ENCODE measurements at regions not wholly inside any gene's neighbourhood (a gene's known extent, or its start where the extent isn't known, plus 50 kb on each side); places are given as distances from the start of the nearest gene placed in this dataset.

DNA sequence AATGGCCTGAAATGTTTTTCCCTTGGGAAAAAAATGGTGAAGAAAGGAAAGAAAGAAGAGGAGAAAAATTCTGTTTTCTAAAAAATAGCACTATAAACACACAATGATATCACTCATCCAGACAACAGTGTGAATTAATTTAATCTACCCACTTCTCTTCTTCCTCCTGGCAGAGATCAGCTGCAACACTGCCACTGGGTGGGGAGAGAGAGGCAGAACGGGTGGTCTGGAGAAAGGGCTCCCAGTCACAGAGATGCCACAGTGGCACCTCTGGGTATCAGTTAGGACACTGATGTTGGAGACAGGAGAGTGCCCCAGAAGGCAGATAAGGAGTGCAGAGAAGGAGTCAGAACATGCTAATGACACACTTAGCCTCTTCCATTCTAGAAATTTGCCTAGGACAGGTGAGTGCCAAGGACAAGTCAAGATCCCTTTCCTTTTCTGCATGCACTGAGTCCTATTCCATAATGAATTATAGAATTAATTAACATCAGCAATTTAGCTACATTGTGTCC lies 168.6 kb downstream of the SUCLA2 start:
- ChIA-PET POLR2A (no interaction called here), CTCF (no interaction called here)
- dilution Hi-C loops (cut with MboI; ENCODE audit: extremely low pct_ligation_motif_present, low sequenced_read_pairs), result no loop called here

More for the DNA sequence above, 168.6 kb downstream of the SUCLA2 start:
- H2AFZ ChIP-seq (ENCODE audit: low read depth, low read length), result no peak overlapping the region
- no peak overlapping the region for H3K4me3 ChIP-seq (replicated peaks in 1 of 3; ENCODE audit: insufficient read depth in 1 of 3, low read depth in 1 of 3, low read length in 3 of 3)
- no peak for FAIRE-seq
- TF ChIP-seq POLR2AphosphoS5 (IDR thresholded peaks at IDR 0.05; ENCODE audit: insufficient read depth, low read depth, low read length) (no peak), JUN (IDR thresholded peaks at IDR 0.05; ENCODE audit: borderline replicate concordance, insufficient read depth, insufficient read length, low read depth) (no peak), POLR2A (IDR thresholded peaks at IDR 0.05; ENCODE audit: low read depth, low read length) (no peak), FOS (IDR thresholded peaks at IDR 0.05; ENCODE audit: borderline replicate concordance, insufficient read depth, low read length) (no peak), MAX (IDR thresholded peaks at IDR 0.05; ENCODE audit: insufficient read depth, insufficient read length) (no peak), GATA2 (IDR thresholded peaks at IDR 0.05; ENCODE audit: insufficient read depth, insufficient read length, low read depth, low read length) (no peak), EZH2 (IDR thresholded peaks at IDR 0.05; ENCODE audit: borderline replicate concordance, low read depth, low read length, severe bottlenecking) (no peak), MYC (IDR thresholded peaks at IDR 0.05; ENCODE audit: low read depth, low read length) (no peak)
- TF ChIP-seq, protein P1, sequence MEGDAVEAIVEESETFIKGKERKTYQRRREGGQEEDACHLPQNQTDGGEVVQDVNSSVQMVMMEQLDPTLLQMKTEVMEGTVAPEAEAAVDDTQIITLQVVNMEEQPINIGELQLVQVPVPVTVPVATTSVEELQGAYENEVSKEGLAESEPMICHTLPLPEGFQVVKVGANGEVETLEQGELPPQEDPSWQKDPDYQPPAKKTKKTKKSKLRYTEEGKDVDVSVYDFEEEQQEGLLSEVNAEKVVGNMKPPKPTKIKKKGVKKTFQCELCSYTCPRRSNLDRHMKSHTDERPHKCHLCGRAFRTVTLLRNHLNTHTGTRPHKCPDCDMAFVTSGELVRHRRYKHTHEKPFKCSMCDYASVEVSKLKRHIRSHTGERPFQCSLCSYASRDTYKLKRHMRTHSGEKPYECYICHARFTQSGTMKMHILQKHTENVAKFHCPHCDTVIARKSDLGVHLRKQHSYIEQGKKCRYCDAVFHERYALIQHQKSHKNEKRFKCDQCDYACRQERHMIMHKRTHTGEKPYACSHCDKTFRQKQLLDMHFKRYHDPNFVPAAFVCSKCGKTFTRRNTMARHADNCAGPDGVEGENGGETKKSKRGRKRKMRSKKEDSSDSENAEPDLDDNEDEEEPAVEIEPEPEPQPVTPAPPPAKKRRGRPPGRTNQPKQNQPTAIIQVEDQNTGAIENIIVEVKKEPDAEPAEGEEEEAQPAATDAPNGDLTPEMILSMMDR (IDR thresholded peaks at IDR 0.05; ENCODE audit: extremely low read depth in 1 of 2, insufficient read depth in 1 of 2, low read depth in 1 of 2, low read length in 2 of 2), result no peak
- intact Hi-C loops (cut with micrococcal nuclease), result no loop called here
- H3K9me1 ChIP-seq (replicated peaks; ENCODE audit: control insufficient read depth, extremely low read depth, insufficient read depth, low read length), result no peaks in the 10 kb centered on the region
- no peak overlapping the region for H3K9ac ChIP-seq (replicated peaks; ENCODE audit: extremely low read depth, insufficient read depth, low read length)
- no peaks in the 10 kb centered on the region for H3K9me3 ChIP-seq (replicated peaks; ENCODE audit: control insufficient read depth, insufficient read depth, low read length)
- BruUV-seq (replicated peaks), result no TSS peak
- no peak overlapping the region for H3K4me2 ChIP-seq (ENCODE audit: insufficient read depth, low read length)
- no peak overlapping the region for H3K27ac ChIP-seq (ENCODE audit: insufficient read depth, low read depth, low read length)
- no peaks in the 10 kb centered on the region for H3K4me1 ChIP-seq (ENCODE audit: control insufficient read depth, extremely low read depth, insufficient read depth, low read length)
- no peaks in the 10 kb centered on the region for H4K20me1 ChIP-seq (replicated peaks; ENCODE audit: control insufficient read depth, extremely low read depth, insufficient read depth, low read length)
- DNase-seq (ENCODE audit: low read depth, low spot score), result no peak
- no peaks in the 10 kb centered on the region for H3K36me3 ChIP-seq (ENCODE audit: control insufficient read depth in 2 of 2, extremely low read depth in 1 of 2, insufficient read depth in 2 of 2, low read length in 2 of 2)
- no peaks in the 10 kb centered on the region for H3K79me2 ChIP-seq (ENCODE audit: control insufficient read depth, insufficient read depth, low read length)
- H3K27me3 ChIP-seq (ENCODE audit: control insufficient read depth in 2 of 2, insufficient read depth in 2 of 2, low read length in 2 of 2), result no peaks in the 10 kb centered on the region
